Immature natural killer cell (primary cell): ENCODE measurements at regions not wholly inside any gene's neighbourhood (a gene's known extent, or its start where the extent isn't known, plus 50 kb on each side); places are given as distances from the start of the nearest gene placed in this dataset.

ENCODE experiments used
- DNase-seq, 3 donors: peaks; one replicate each; pipeline ENCODE4 v3.0.0; 2022; ENCODE audit warnings: mixed read lengths in 1 of 3
- H3K27ac Mint-ChIP-seq, 6 donors: one replicate each; pipeline ENCODE4 v1.8.0; 2020; ENCODE audit warnings: mixed read lengths in 6 of 6, mild to moderate bottlenecking in 5 of 6, inconsistent platforms in 4 of 6, moderate library complexity in 3 of 6
- H3K27me3 Mint-ChIP-seq, 3 donors: one replicate each; pipeline ENCODE4 v1.8.0; 2020 to 2021; ENCODE audit warnings: low read depth in 3 of 3, mild to moderate bottlenecking in 3 of 3, mixed read lengths in 3 of 3, moderate library complexity in 3 of 3, inconsistent platforms in 1 of 3
- H3K36me3 Mint-ChIP-seq, 3 donors: one replicate each; pipeline ENCODE4 v1.8.0; 2020; ENCODE audit warnings: mixed read lengths in 3 of 3, inconsistent platforms in 2 of 3, mild to moderate bottlenecking in 2 of 3
- H3K4me1 Mint-ChIP-seq, 2 donors: one replicate each; pipeline ENCODE4 v1.8.0; 2020; ENCODE audit warnings: inconsistent platforms in 2 of 2, mild to moderate bottlenecking in 2 of 2, mixed read lengths in 2 of 2, moderate library complexity in 1 of 2
- H3K4me3 Mint-ChIP-seq, 5 donors: one replicate each; pipeline ENCODE4 v1.8.0; 2020; ENCODE audit warnings: mild to moderate bottlenecking in 5 of 5, mixed read lengths in 5 of 5, inconsistent platforms in 3 of 5, moderate library complexity in 3 of 5
- H3K9me3 Mint-ChIP-seq, 6 donors: one replicate each; pipeline ENCODE4 v1.8.0; 2020; ENCODE audit warnings: mild to moderate bottlenecking in 6 of 6, mixed read lengths in 6 of 6, inconsistent platforms in 4 of 6, moderate library complexity in 3 of 6

DNA sequence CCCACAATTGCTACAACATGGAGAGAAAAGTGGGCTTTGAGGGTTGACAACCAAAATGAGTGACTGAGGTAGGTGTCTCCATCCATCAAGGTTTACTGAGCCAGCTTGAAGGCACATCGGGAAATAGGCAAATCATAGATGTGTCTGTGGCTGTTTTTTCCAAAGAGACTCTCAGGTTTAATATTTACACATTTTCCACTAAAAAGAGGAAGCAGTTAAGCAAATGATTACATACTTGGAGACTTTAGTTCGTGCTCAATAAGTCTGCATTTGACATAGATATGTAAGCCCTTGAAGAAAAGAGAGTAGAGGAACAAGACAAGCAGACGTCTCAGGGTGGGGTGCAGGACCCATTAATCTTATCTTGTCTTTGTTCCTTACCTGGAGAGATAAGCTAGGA, 148.9 kb upstream of the COX10 start:
- Mint-ChIP-seq H3K36me3 (peaks cover 0 to 7% (median 0%) of the 10 kb centered on the region in 3 donors), H3K4me1 (no peaks in the 10 kb centered on the region), H3K27me3 (peaks cover 1 to 3% (median 2%) of the 10 kb centered on the region in 3 donors), H3K9me3 (no peaks in the 10 kb centered on the region), H3K4me3 (no peak overlapping the region), H3K27ac (no peak overlapping the region)
- no peak for DNase-seq

DNA sequence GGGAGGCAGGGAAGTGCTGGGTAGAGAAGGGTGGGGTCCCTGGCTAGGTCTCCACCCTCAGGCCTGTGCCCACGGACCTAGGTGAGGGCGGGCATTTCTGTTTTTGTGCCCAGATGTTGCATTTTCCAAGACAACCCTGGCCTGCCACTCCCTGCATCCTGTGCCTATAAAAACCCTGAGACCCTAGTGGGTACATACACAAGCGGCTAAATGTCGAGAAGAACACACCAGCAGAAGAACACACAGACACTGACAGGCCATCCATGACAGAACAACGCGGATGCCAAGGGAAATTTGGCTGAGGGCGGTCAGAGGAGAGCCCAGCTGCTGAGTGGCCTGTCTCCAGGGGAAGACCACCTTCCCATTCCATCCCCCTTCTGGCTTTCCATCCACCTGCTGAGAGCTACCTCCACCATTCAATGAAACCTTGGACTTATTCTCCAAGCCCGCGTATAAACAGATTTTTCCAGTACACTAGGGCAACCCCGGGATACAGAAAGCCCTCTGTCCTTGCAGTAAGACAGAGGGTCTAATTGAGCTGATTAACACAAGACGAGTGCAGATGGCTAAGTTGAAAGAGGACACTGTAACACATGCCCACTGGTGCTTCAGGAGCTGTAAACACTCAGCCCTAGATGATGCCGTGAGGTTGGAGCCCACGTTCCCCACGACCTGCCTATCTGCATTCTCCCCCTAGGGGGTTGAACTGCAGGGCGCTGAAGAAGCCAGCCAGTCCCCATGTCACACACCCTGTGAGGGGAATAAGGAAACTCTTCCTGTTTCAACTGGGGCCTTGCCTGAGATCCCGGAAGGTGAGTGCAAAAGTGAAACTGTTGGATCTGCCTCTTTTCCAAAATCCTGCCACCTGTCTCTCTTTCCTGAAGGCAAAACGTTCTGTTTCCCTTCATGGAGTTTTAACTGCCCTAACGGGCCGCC, 147.2 kb upstream of the COX10 start:
- Mint-ChIP-seq H3K9me3 (no peaks in the 10 kb centered on the region), H3K4me1 (no peaks in the 10 kb centered on the region), H3K27me3 (peaks cover 1 to 3% (median 2%) of the 10 kb centered on the region in 3 donors), H3K27ac (no peak overlapping the region), H3K4me3 (no peak overlapping the region), H3K36me3 (peaks cover 0 to 3% (median 0%) of the 10 kb centered on the region in 3 donors)
- no peak for DNase-seq

DNA sequence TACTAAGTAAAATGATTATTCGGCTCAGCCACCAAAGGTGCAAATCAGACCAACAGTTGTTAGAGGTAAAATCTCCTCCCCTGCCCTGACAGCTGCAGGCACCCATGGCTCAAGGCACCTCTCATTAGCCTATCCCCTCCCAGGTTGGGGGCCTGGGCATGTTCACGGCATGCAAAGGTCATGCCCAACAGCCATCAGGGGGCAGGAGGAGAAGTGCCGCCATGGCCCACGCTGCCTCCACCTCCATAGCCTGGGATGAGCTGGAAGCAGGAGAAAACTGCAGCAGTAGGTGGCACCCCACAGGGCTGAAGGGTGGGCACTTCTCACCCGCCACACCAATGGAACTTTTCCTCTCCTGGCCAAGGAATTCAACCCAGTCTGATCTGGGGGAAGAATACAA, 146.4 kb upstream of the COX10 start:
- no peak for DNase-seq
- H3K27me3 Mint-ChIP-seq = peaks cover 1 to 3% (median 2%) of the 10 kb centered on the region in 3 donors
- no peaks in the 10 kb centered on the region for H3K4me1 Mint-ChIP-seq
- H3K36me3 Mint-ChIP-seq = peaks cover 0 to 3% (median 0%) of the 10 kb centered on the region in 3 donors
- no peak overlapping the region for H3K27ac Mint-ChIP-seq
- H3K4me3 Mint-ChIP-seq = no peak overlapping the region
- H3K9me3 Mint-ChIP-seq = no peaks in the 10 kb centered on the region

DNA sequence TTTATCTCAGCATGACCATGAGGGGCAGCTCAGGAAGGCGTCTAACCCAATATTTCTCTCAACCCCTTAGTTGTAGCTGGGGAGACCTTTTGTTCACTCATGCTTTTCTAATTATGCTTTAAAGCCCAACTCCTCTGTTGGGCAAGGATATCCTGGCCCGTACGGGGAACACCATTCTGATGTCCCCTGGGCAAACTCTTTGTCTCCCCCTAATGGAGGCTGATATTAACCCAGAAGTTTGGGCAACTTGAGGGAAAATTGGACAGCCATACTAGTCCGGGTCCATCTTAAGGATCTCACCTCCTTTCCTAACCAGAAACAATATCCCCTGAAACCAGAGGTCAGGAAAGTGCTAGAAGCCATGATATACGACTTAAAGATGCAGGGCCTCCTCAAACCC, 143.7 kb upstream of the COX10 start:
- DNase-seq = no peak
- no peaks in the 10 kb centered on the region for H3K9me3 Mint-ChIP-seq
- H3K27ac Mint-ChIP-seq = no peak overlapping the region
- peaks cover 0 to 3% (median 0%) of the 10 kb centered on the region in 3 donors for H3K36me3 Mint-ChIP-seq
- H3K27me3 Mint-ChIP-seq = peaks cover 2 to 3% (median 3%) of the 10 kb centered on the region in 3 donors
- H3K4me3 Mint-ChIP-seq = no peak overlapping the region
- peaks cover 3 to 4% of the 10 kb centered on the region in 2 donors for H3K4me1 Mint-ChIP-seq

DNA sequence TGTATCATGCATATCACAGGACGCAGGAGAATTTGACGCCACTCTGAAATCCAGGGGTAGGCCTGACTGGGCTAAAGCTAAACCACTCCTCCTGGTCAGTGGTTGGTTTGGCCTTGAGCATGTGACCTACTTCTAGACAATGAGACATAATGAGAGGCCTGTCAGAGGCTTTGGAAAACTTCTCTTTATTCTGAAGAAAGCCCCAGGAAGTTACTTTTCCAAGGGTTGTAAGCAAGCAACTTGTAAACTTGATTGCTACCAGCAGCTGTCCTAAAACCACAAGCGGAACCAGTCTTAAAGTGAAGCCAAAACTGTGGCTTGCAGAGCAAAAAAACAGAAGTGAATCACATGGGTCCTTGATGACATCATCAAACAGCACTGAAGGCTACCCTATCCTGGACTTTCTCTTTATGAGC, 138.2 kb upstream of the COX10 start:
- Mint-ChIP-seq H3K4me3 (peak overlapping the region in 1 of 5 donors; percentile 23), H3K36me3 (peaks cover 0 to 3% (median 0%) of the 10 kb centered on the region in 3 donors), H3K27ac (peak overlapping the region; percentile 55 to 89 (median 86)), H3K27me3 (peaks cover 0 to 3% (median 3%) of the 10 kb centered on the region in 3 donors), H3K9me3 (peaks cover 0 to 2% (median 0%) of the 10 kb centered on the region in 6 donors), H3K4me1 (peaks cover 16 to 21% of the 10 kb centered on the region in 2 donors)
- peak; percentile 18 to 23 (median 22) for DNase-seq

DNA sequence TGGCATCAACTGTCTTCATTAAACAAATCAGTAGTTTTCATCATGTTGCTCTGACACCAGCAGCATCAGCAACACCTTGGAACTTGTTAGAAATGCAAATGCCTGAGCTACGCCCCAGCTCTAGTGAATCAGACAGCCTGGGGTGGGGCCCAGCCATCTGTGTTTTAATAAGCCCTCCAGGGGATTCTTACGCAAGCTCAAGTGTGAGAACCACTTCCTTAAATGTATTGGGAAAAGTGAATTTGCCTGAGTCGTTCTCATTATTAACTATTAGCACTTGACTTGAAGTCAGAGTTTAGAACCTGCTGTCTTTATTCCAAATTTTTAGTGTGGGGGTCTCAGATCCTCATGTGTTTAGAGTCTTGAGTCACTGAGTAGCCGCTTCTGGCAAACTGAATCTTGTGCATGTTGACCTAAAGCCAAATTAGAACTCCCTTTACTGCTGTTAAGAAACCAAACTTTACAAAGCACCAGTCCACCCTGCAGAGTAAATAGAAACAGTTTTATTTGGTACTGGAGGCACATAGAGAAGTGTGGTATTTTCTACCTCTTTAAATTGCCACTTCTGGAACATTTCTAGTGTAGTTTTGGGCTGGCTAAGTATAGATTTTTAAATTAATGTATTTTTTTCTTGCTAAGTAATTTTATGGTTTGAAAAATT, 137.4 kb upstream of the COX10 start:
- DNase-seq = peak; percentile 36 to 41 (median 40)

DNA sequence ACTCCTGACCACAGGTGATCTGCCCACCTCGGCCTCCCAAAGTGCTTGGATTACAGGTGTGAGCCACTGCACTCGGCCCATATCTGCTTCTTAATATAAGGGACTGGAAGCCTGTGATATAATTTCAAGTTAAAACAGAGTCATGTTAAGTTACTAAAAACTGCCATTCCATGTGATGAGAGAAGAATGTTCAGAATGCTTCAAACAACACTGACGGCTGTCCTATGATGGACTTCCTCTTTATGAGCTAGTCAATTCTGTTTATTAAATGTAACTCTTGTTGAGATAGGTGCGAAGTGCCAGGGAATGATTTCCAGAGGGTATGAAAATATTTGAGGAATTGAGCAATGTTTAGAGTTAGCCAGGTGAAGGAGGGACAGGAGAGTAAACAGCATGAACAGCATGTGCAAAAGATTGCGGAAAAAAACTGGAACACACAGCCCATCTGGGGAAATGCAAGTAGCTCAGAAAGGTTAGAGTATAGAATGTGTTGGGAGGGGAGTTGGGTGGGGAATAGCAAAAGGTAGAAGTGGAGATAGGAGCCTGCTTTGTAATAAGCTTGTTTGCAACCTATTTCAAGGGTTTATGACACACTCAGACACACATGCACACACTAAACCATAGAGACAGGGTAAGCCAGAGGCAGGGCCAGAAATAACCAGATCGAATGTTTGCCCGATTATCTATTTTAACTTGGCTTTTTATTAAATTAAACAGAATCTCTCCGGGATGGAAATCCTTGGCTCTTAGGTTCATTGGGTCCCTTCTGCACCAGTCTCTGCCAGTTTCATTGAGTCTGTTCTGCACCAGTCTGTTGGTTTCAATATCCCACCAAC, 135.6 kb upstream of the COX10 start:
- peaks cover 16 to 21% of the 10 kb centered on the region in 2 donors for H3K4me1 Mint-ChIP-seq
- H3K9me3 Mint-ChIP-seq = peaks cover 0 to 2% (median 0%) of the 10 kb centered on the region in 6 donors
- no peak overlapping the region for H3K27ac Mint-ChIP-seq
- no peak overlapping the region for H3K4me3 Mint-ChIP-seq
- peaks cover 0 to 5% (median 3%) of the 10 kb centered on the region in 3 donors for H3K36me3 Mint-ChIP-seq
- peaks cover 0 to 3% (median 1%) of the 10 kb centered on the region in 3 donors for H3K27me3 Mint-ChIP-seq
- DNase-seq = no peak

More for the DNA sequence above, 137.4 kb upstream of the COX10 start:
- Mint-ChIP-seq H3K4me3 (peak overlapping the region in 4 of 5 donors; percentile 4 to 56 (median 36)), H3K36me3 (peaks cover 0 to 3% (median 0%) of the 10 kb centered on the region in 3 donors), H3K9me3 (peaks cover 0 to 2% (median 0%) of the 10 kb centered on the region in 6 donors), H3K27me3 (peaks cover 1 to 3% (median 3%) of the 10 kb centered on the region in 3 donors), H3K27ac (peak overlapping the region; percentile 55 to 89 (median 86)), H3K4me1 (peaks cover 16 to 21% of the 10 kb centered on the region in 2 donors)

DNA sequence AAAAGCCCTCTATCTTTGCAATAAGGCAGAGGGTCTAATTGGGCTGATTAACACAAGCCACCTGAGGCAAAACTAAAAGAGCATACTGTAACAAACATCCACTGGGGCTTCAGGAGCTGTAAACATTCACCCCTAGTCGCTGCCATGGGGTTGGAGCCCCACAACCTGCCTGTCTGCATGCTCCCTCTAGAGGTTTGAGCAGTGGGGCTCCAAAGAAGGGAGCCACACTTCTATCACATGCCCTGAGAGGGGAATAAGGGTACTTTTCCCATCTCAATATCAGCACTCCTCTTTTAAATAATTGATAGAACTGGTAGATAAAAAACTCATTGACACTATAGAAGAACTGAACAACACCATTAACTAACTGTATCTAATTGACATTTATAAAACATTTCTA, 130.1 kb upstream of the COX10 start:
- no peak for DNase-seq
- Mint-ChIP-seq H3K36me3 (peaks cover 4 to 34% (median 14%) of the 10 kb centered on the region in 3 donors), H3K4me1 (no peaks in the 10 kb centered on the region), H3K9me3 (peaks cover 0 to 6% (median 2%) of the 10 kb centered on the region in 6 donors), H3K27me3 (peaks cover 0 to 5% (median 1%) of the 10 kb centered on the region in 3 donors), H3K27ac (no peak overlapping the region), H3K4me3 (no peak overlapping the region)

DNA sequence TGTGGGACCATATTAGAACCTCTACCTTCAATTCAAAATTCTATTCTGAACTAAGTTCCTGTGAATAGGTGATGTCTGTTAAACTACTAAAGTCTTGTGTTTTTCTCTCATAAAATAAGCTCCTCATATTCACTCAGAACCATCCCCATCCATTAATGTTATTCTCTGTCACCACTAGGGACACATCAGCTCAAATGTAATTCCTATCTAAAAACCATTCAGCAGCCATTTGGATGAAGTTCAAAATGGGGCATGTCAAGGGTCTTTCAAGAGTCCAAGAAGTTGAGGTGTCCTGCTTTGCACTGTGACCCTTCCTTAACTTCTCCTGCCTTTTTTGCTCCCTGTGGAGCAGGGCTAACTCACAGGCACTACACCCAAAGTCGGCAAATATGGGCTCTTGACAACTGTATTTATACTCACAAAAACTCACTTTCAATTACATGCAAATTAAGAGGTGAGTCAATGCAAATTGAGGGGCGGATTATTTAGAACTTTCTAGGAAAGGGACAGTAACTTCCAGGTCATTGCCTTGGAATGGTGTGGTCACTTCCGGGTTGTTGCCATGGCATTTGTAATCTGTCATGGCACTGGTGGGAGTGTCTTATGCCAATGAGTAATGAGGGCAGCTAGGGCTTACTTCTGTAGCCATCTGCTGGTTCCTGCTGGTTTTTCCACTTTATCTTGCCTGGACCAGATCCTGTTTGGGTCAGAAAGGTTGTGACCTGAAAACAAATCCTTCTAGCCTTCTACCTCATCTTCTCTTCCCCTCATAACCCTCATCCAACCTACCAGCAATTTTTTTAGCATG, 128.2 kb upstream of the COX10 start:
- Mint-ChIP-seq H3K4me1 (no peaks in the 10 kb centered on the region), H3K36me3 (peaks cover 4 to 38% (median 14%) of the 10 kb centered on the region in 3 donors), H3K4me3 (no peak overlapping the region), H3K27ac (no peak overlapping the region), H3K27me3 (peaks cover 0 to 5% (median 1%) of the 10 kb centered on the region in 3 donors), H3K9me3 (peaks cover 0 to 6% (median 2%) of the 10 kb centered on the region in 6 donors)
- DNase-seq = no peak

DNA sequence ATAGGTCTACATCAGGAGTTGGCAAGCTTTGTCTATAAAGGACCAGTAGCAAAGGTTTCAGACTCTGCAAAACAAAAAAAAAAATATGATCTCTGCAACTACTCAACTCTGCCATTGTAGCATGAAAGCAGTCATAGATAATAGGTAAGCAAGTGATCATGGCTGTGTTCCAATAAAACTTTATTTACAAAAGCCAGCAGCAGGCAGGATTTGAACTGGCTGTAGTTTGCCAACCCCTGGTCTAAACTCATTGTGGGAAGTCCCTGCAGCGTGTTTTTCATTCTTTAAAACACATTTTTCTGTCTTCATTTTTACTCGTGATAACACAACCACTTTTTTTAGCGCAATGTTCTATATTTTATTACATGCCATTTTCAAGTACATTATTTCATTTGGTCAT, 127.5 kb upstream of the COX10 start:
- peaks cover 0 to 6% (median 2%) of the 10 kb centered on the region in 6 donors for H3K9me3 Mint-ChIP-seq
- no peak overlapping the region for H3K4me3 Mint-ChIP-seq
- H3K27ac Mint-ChIP-seq = no peak overlapping the region
- H3K4me1 Mint-ChIP-seq = no peaks in the 10 kb centered on the region
- H3K36me3 Mint-ChIP-seq = peaks cover 4 to 38% (median 14%) of the 10 kb centered on the region in 3 donors
- no peak for DNase-seq
- peaks cover 0 to 5% (median 0%) of the 10 kb centered on the region in 3 donors for H3K27me3 Mint-ChIP-seq

DNA sequence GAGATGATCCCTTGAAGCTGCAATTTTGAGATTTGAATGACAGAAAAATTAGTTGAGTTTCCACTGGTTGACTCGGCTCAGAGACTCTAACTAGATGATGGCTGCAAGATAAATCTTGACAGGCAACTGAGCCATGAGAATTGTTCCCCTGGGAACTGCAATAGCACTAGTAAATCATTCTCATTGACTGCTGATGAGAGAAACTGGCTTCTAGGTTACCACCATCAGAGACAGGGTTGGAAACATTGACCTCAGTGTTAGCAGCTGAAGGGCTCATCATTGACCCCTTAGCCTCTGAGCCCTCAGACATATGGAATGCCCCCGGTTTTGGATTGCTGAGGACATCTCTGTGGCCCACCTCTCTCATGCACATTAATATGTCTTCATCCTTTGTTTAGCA, 125.4 kb upstream of the COX10 start:
- Mint-ChIP-seq H3K4me1 (no peaks in the 10 kb centered on the region), H3K27ac (peak overlapping the region in 1 of 6 donors; percentile 2), H3K9me3 (peaks cover 0 to 6% (median 2%) of the 10 kb centered on the region in 6 donors), H3K27me3 (peaks cover 0 to 5% (median 0%) of the 10 kb centered on the region in 3 donors), H3K36me3 (peaks cover 4 to 33% (median 14%) of the 10 kb centered on the region in 3 donors), H3K4me3 (no peak overlapping the region)
- no peak for DNase-seq

DNA sequence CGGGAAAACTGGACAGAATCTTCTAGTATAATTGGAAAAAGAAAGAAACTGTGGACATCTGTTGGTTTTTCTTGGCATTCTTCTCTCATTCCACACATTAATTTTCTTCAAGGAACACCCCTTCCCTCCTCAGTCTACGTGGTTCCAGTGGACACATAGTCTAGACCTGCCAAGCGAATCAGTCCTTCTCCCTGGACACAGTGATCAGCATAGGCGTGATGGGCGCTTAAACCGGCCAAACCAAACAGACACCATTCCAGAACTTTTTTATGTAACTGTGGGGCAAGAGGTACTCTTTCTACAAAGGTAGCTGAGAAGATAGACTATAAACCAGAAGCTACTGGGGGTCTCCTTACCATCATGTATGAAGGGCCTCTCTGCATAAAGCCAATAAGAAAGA, 121.8 kb upstream of the COX10 start:
- Mint-ChIP-seq H3K4me1 (no peaks in the 10 kb centered on the region), H3K27me3 (peaks cover 0 to 5% (median 0%) of the 10 kb centered on the region in 3 donors), H3K27ac (no peak overlapping the region), H3K9me3 (no peaks in the 10 kb centered on the region), H3K36me3 (peaks cover 0 to 13% (median 0%) of the 10 kb centered on the region in 3 donors), H3K4me3 (no peak overlapping the region)
- DNase-seq = no peak
